Retinal pigment epithelial cell (primary cell): ENCODE measurements at regions not wholly inside any gene's neighbourhood (a gene's known extent, or its start where the extent isn't known, plus 50 kb on each side); places are given as distances from the start of the nearest gene placed in this dataset.

Experiments
- DNase-seq: peaks from one replicate; pipeline ENCODE4 v3.0.0-alpha.2; 2010; ENCODE audit warnings: low read depth
- H3K4me3 ChIP-seq: 2 replicates; pipeline ENCODE4 v1.5.1; 2011; ENCODE audit warnings: mild to moderate bottlenecking, low read length, control low read depth, moderate library complexity
- CTCF ChIP-seq: conservative IDR thresholded peaks from 2 replicates; pipeline ENCODE4 v1.5.1; 2011; ENCODE audit warnings: low read depth, low read length, control low read depth, inconsistent platforms

- DNase-seq, result no peak
- H3K4me3 ChIP-seq, result no peak overlapping the region
- no peak for TF ChIP-seq CTCF
Measured at GRCh38 chr3:67983166-67983565, 328.8 kb upstream of the SUCLG2 start.

DNA sequence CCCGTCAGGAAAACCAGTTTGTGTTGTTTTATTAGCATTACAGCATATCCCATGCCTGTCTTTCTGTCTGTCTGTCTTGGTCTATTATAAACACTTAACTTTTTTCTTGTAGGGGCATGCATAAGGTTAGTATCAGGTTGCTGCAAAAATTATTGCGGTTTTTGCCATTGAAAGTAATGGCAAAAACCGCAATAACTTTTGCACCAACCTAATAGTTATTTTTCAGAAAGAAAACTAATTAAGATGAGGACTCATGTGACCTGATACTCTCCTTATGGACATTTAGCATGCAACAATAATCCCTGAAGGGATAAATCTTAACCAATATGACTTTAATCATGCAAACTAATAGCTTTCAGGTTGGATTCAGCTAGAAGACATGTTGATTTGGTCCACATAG lies 326.7 kb upstream of the SUCLG2 start:
- TF ChIP-seq CTCF, result no peak
- no peak for DNase-seq

GRCh38 chr3:67979342-67979741 lies 324.9 kb upstream of the SUCLG2 start:
- no peak overlapping the region for H3K4me3 ChIP-seq
- TF ChIP-seq CTCF, result no peak
- DNase-seq, result no peak

More for the DNA sequence above, 326.7 kb upstream of the SUCLG2 start:
- no peak overlapping the region for H3K4me3 ChIP-seq

GRCh38 chr3:67977762-67978161 lies 323.4 kb upstream of the SUCLG2 start:
- TF ChIP-seq CTCF, result no peak
- no peak overlapping the region for H3K4me3 ChIP-seq
- DNase-seq, result no peak

GRCh38 chr3:67976663-67977062 lies 322.3 kb upstream of the SUCLG2 start:
- no peak for DNase-seq
- H3K4me3 ChIP-seq, result no peak overlapping the region
- TF ChIP-seq CTCF, result no peak

GRCh38 chr3:67964596-67964995 lies 310.2 kb upstream of the SUCLG2 start:
- DNase-seq, result no peak

GRCh38 chr3:67957268-67957667 lies 302.9 kb upstream of the SUCLG2 start:
- TF ChIP-seq CTCF, result no peak
- DNase-seq, result no peak
- H3K4me3 ChIP-seq, result no peak overlapping the region

More at GRCh38 chr3:67964596-67964995, 310.2 kb upstream of the SUCLG2 start:
- TF ChIP-seq CTCF, result no peak
- H3K4me3 ChIP-seq, result no peak overlapping the region
